ENCODE measurements at regions not wholly inside any gene's neighbourhood (a gene's known extent, or its start where the extent isn't known, plus 50 kb on each side); places are given as distances from the start of the nearest gene placed in this dataset.

DNA sequence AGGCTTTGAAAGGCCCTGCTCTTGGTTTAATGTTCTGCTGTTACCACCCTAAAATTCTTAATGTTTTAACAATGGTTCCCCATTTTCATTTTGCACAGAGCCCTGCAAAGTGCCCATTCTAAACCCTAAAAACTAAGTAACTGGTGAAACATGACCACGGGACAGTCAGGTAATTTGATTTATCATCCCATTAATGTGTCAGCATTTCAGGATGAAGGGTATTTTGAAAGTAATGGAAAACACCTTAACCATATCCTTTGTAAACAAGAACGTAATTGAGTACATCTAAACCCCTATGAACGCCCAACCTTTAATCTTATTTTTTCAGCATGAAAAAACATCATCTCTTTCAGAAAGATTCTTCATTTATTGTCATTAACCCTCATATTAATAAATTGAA is 164.9 kb upstream of the IL12A start:
- H2AFZ ChIP-seq (ENCODE audit: low read depth, low read length, severe bottlenecking): no peak overlapping the region
- H3K4me2 ChIP-seq (ENCODE audit: low read depth, low read length, poor library complexity, severe bottlenecking): no peak overlapping the region
- no peaks in the 10 kb centered on the region for H3K27me3 ChIP-seq (ENCODE audit: low read length)
- TF ChIP-seq CTCF (IDR thresholded peaks at IDR 0.05; ENCODE audit: insufficient read depth, low read length, poor library complexity, severe bottlenecking) (no peak), EZH2phosphoT487 (conservative IDR thresholded peaks at IDR 0.05; ENCODE audit: low read length) (no peak)
- no peaks in the 10 kb centered on the region for H3F3A ChIP-seq (ENCODE audit: insufficient read depth)
- no peaks in the 10 kb centered on the region for H3K9me2 ChIP-seq (replicated peaks; ENCODE audit: insufficient read depth, low read length)
- H3K9ac ChIP-seq (ENCODE audit: low read length): no peak overlapping the region
- H3K79me2 ChIP-seq (ENCODE audit: insufficient read depth, low read length): no peaks in the 10 kb centered on the region
- H3K4me3 ChIP-seq (ENCODE audit: insufficient read depth, low read length, poor library complexity, severe bottlenecking): no peak overlapping the region
- no peaks in the 10 kb centered on the region for H3K9me3 ChIP-seq (ENCODE audit: insufficient read depth, low read length)
- H4K20me1 ChIP-seq (ENCODE audit: low read depth, low read length): no peaks in the 10 kb centered on the region
- H3K27ac ChIP-seq (ENCODE audit: low read depth, low read length): no peak overlapping the region
- no peaks in the 10 kb centered on the region for H3K36me3 ChIP-seq (ENCODE audit: low read length)

GRCh38 chr3:159824333-159824732 is 164.3 kb upstream of the IL12A start:
- no peak overlapping the region for H3K27ac ChIP-seq (ENCODE audit: low read depth, low read length)

DNA sequence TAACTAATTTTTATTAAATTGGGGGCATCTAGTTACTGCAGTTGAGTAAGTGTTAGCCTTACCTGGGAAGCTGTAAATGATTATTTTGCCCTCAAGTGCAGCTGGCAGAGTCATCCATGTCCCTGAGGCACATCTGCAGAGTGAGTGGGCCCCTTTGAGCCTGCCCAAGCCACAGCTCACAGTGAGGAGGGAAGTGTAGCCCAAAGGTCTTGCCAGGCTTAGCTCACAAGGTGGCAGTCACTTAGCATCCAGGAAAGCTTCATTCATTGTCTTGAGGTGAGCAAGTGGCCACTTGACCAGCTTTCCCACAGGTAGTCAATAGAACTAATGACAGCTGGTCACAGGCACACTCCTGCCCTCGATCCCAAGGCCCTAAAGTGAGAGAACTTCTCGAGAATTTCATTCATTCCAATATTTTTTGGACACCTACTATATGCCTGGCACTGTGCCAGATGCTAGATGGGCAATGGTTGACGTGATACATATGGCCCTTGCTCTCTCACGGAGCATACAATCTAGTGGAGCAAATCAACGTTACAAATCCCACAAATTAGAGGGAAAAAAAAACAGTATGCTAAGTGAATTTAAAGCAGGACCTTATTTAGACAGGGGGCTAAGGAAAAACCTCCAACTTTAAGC is 163.3 kb upstream of the IL12A start:
- Histone ChIP-seq H3K27me3 (ENCODE audit: low read length) (no peaks in the 10 kb centered on the region), H4K20me1 (ENCODE audit: low read depth, low read length) (no peaks in the 10 kb centered on the region), H3K9ac (ENCODE audit: low read length) (no peak overlapping the region), H3K27ac (ENCODE audit: low read depth, low read length) (no peak overlapping the region), H3K9me3 (ENCODE audit: insufficient read depth, low read length) (no peaks in the 10 kb centered on the region), H3K36me3 (ENCODE audit: low read length) (no peaks in the 10 kb centered on the region), H2AFZ (ENCODE audit: low read depth, low read length, severe bottlenecking) (no peak overlapping the region), H3K9me2 (replicated peaks; ENCODE audit: insufficient read depth, low read length) (no peaks in the 10 kb centered on the region), H3K4me3 (ENCODE audit: insufficient read depth, low read length, poor library complexity, severe bottlenecking) (no peak overlapping the region), H3K79me2 (ENCODE audit: insufficient read depth, low read length) (no peaks in the 10 kb centered on the region), H3F3A (ENCODE audit: insufficient read depth) (no peaks in the 10 kb centered on the region), H3K4me2 (ENCODE audit: low read depth, low read length, poor library complexity, severe bottlenecking) (no peak overlapping the region)
- TF ChIP-seq EZH2phosphoT487 (conservative IDR thresholded peaks at IDR 0.05; ENCODE audit: low read length) (no peak), CTCF (IDR thresholded peaks at IDR 0.05; ENCODE audit: insufficient read depth, low read length, poor library complexity, severe bottlenecking) (no peak)

More at GRCh38 chr3:159824333-159824732, 164.3 kb upstream of the IL12A start:
- TF ChIP-seq EZH2phosphoT487 (conservative IDR thresholded peaks at IDR 0.05; ENCODE audit: low read length) (no peak), CTCF (IDR thresholded peaks at IDR 0.05; ENCODE audit: insufficient read depth, low read length, poor library complexity, severe bottlenecking) (no peak)
- no peaks in the 10 kb centered on the region for H3K9me2 ChIP-seq (replicated peaks; ENCODE audit: insufficient read depth, low read length)
- no peaks in the 10 kb centered on the region for H4K20me1 ChIP-seq (ENCODE audit: low read depth, low read length)
- H3K4me2 ChIP-seq (ENCODE audit: low read depth, low read length, poor library complexity, severe bottlenecking): no peak overlapping the region
- H3F3A ChIP-seq (ENCODE audit: insufficient read depth): no peaks in the 10 kb centered on the region
- H3K4me3 ChIP-seq (ENCODE audit: insufficient read depth, low read length, poor library complexity, severe bottlenecking): no peak overlapping the region
- H3K9ac ChIP-seq (ENCODE audit: low read length): no peak overlapping the region
- H3K27me3 ChIP-seq (ENCODE audit: low read length): no peaks in the 10 kb centered on the region
- H3K79me2 ChIP-seq (ENCODE audit: insufficient read depth, low read length): no peaks in the 10 kb centered on the region
- no peak overlapping the region for H2AFZ ChIP-seq (ENCODE audit: low read depth, low read length, severe bottlenecking)
- no peaks in the 10 kb centered on the region for H3K36me3 ChIP-seq (ENCODE audit: low read length)
- no peaks in the 10 kb centered on the region for H3K9me3 ChIP-seq (ENCODE audit: insufficient read depth, low read length)

All from SU-DHL-6 (cell line).